IPS-11a (cell line): ENCODE measurements at regions not wholly inside any gene's neighbourhood (a gene's known extent, or its start where the extent isn't known, plus 50 kb on each side); places are given as distances from the start of the nearest gene placed in this dataset.

Source experiments
- H3K4me3 ChIP-seq: one replicate; pipeline ENCODE4 v1.5.1; 2013; ENCODE audit warnings: low read depth, low read length, control low read depth

DNA sequence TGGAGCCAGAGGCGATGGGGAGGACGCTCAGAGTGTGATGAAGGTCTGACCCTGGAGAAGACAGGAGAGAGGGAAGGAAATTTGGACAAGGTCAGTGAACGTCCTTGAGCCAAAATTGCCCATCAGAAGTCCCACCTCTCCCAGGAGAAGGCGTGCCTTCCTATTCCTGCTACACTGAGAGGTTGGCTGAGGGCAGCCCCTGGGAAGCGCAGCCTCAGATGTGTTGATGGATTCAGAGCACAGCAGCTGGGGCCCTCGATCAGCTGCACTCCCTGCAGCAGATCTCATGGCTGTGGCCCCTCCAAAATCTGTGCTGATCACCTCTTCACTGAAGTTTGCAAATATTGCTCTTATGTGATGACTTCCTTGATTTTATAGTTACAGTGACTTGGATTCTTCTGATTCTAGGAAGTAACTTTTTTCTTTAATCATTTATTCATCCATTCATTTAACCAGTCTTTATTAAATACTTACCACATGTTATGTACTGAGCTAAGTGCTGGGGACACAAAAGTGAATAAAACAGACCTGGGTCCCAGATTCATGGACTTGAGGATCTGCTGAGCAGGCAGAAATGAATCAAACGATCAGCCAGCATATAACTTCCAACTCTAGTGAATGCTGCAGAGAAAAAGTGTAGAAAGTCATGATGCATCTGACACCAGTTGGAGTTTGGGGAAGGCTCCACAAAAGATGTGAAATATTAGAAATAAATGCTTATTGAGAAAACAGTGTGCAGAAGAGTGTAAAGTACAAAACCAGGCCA, 69.6 kb upstream of the ARMC2 start:
- no peak overlapping the region for H3K4me3 ChIP-seq

DNA sequence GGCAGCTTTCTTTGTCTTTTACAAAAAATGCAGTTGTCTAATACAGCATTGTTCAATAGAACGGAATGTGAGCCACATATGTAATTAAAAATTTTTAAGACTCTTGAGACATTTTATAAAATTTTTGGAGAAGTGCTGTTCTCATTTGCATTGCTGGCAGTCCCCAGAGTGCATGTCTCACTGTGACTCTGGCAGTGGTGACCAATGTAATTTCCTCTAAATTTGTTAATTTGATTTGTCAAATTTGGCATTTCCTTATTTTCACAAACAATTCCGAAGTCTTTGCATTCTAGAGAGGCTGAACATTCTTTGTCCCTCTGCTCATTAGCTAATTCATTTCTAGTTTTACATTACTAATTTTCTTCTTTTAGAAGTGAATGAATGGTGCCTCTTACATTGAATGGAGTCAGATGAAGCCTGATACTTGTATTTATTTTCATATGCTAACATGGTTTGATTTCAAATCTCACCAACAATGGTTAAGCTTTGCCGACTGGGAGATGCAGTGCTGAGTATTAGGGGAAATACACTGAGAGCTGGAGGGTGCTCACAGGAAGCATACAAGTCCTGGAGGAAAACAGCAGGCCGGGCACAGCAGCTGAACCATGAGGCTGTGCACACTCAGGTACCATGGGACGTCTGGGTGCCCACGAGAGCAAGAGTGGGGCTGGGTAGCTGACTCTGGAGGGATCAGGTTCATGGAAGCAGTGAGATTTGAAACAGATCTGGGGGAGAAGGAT, 68.5 kb upstream of the ARMC2 start:
- H3K4me3 ChIP-seq: no peak overlapping the region

DNA sequence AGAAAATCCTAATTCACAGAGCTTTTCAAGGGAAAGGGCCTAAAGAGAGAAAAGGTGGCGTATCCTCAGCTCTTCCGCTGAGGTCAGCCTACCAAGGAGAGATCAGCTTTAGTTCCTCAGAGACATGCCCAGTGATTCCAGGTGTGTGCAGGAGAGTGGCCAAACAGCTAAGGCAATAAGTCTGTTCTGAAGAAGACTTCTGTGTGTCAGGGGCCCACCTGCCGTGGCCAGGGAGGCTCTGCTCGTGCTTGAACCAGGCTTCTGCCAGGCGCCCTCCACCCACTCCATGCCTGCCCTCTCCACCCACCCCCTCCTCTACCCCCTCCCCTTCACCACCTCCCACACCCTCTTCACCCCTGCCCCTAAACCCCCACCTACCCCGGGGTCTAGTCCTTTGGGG, 67.4 kb upstream of the ARMC2 start:
- H3K4me3 ChIP-seq: no peak overlapping the region

DNA sequence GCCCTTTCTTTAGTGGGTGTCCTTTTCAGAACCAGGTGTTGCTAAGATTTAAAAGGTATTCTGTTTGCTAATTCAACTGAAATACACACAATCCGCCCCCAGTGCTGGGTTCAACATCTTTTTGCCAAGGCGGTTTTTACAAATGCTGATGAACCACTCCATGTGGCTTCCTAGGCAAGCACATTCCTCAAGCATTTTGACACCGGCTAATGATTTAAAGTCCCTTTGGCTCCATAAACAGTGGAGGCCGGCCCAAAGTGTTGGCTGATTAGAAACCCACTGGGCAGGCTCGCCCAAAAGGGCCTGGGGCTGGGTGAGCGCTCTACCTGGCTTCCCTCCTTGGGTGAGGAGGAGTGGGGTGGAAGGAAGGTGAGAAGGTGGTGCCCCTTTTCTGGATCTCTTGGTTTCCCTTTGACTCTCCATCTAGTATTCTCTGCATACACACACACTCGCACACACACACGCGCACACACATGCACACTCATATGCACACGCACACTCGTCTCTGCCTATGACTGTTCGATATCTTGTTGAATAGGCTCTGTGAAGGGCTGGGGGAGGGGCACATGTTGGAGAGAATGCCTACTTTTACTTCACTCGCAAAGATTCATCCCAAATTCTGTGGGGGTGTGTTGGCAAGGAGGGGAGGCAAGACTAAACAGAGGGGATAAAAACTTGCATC, 66.7 kb upstream of the ARMC2 start:
- H3K4me3 ChIP-seq: peak overlapping the region; percentile 13

DNA sequence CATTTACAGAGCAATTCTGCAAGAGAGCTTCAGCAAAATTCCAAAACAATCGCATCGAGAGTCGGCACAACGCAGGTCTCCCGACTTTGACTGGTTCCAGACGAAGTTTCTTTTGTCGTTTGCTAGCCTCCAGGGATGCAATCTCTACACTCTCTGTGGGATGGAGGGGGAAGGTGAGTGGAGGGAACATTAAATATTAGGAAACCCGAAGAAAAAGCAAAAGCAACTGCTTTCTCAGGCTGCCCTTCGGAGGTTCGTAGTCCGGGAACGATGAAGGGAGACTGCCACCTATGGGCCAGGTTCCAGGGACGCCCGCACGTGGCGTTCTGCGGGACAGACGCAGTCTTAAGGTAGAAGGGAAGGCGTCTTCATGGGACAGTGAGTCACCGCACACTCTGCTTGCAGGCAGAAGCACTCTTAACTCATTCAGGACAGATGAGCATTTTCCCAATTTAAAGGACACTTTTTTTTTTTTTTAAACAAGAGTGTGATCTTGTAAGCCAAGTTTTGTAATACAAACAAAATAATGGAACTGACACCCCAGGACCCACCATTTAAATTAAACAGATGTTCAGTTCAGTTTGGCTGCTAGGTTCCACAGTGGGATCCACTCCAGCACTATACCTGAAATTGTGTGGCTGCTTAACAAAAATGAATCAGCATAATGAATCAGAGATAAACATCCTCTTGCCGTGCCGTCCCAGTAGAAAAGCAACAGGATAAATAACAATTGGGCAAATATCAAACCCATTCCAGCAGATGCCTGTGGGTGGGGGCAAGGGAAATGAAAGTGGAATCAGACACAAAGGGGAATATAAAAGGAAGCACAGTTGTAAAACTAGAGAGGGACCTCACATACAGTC, 65.8 kb upstream of the ARMC2 start:
- peak overlapping the region; percentile 13 for H3K4me3 ChIP-seq

DNA sequence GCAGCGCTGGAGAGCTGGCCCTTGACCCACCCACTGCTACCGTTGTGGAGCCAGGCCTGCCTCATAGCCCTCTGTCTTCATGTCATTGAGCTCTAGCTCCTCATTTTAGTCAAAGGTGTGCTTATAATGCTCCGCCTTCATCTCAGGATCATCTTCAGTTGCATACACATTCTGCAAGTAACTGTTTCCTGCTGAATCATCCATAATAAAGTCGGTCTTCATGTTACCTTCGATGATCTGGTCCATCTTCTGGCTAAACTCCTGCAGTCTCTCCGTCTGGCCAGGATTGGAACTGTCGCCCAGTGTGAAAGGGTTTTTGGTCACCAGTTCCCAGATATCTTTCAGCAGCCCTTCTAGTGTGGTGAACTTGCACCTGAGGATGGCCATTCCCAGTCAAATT, 62.6 kb upstream of the ARMC2 start:
- H3K4me3 ChIP-seq: no peak overlapping the region

DNA sequence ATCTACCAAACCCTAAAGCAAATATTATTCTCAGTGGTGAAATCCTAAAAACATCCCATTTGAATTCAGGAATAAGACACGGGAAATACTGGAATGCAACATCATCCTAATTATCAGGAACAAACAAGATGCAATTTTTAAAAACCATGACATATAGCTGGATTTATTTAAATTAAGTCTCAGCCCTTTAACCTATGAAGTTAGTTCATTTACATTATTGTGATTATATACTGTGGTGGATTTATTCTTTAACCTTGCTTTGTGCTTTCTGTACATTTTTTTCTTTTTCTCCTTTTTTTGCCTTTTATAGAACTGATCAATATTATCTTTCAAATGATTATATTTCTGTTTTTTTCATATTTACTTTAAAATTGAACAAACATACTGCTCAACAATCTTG, 59.8 kb upstream of the ARMC2 start:
- H3K4me3 ChIP-seq: no peak overlapping the region

DNA sequence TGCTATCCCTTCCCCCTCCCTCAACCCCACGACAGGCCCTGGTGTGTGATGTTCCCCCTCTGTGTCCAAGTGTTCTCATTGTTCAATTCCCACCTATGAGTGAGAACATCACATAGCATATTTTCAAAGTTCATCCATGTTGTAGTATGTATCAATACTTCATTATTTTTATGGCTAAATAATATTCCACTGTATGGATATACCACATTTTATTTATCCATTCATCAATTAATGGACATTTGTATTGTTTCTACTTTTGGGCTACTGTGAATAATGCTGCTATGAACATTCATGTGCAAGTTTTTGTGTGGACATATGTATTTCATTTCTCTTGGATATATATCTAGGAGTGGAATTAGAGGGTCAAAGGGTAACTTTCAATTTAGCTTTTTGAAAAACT, 58.7 kb upstream of the ARMC2 start:
- H3K4me3 ChIP-seq: no peak overlapping the region

DNA sequence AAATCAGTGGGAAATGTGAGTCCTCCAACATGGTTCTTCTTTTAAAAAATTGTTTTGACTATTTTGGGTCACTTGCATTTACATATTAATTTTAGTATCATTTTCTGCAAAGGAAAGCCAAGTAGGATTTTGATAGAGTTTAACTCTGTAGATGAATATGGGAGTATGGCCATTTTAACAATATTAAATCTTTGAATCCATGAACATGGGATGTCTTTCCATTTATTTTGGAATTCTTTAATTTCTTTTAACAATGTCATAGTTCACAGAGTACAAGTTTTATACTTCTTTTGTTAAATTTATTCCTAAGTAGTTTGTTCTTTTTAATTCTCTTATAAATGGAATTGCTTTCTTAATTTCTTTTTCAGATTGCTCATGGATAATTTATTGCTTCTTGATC, 56.5 kb upstream of the ARMC2 start:
- no peak overlapping the region for H3K4me3 ChIP-seq

DNA sequence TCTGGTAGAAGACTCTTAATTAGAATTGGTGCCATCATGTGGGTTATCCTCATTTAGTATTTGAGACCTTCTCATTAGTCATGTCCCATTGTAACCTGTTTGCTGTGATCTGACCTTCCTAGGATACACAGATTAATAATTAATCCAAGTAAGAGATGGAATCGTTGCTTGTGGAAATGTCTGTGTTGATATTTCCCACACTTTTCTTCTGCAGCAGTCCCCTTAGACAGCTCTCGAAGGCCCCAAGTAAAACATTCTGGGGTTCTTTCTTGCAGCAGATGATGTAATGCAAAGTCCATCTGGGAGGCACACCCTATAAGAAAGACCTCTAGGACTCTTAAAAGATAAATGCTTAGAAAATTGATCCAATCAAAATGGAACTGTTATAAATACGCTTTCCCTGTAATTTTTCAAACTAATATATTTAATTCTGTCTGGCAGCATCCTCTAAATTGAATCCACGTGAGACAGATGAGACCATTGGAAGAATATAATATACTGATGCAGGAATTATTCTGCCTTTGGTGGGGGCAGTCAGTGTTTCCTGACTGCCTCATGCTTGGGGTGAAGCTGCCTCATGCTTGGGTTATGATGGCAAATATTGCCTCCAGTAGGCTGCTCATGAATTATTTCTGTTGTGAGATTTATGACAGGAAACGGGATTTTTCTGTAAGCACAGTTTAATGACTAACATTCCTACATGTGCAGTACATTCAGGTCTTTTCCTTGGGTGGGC, 54.5 kb upstream of the ARMC2 start:
- H3K4me3 ChIP-seq: no peak overlapping the region

DNA sequence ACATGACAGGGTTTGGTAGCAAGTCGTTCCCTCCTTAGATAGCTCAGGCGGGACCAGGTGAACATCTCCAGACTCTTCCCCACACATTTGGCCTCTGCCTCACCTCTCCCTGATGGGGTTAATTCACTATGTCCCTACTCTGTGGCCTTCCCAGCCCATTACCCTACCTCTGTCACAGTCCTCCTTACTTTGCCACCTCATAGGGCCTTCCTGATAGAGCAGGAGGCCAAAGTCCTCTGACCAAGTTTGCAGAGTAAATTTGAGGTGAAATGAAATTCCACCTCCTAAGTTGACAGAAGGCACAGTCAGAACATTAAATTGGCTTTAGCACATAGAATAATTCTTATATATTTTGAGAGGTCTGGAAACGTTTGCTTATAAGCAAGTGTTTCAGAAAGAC, 53.1 kb upstream of the ARMC2 start:
- no peak overlapping the region for H3K4me3 ChIP-seq

DNA sequence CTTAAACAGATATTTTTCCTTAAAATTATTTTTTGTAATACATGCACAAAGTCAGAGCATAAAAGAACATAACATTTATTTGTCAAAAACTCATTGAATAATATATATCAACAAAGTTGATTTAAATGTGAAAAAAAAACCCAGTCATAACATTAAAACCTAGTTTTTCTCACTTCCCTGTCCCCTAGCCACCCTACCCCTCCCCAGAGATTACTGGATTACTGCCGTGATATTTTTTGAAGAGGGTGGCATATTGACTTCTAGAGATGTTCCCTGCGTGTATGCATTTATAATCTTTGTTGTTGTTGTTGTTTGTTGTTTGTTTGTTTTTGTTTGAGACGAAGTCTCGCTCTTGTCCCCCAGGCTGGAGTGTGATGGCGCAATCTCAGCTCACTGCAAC, 52.4 kb upstream of the ARMC2 start:
- H3K4me3 ChIP-seq: no peak overlapping the region

DNA sequence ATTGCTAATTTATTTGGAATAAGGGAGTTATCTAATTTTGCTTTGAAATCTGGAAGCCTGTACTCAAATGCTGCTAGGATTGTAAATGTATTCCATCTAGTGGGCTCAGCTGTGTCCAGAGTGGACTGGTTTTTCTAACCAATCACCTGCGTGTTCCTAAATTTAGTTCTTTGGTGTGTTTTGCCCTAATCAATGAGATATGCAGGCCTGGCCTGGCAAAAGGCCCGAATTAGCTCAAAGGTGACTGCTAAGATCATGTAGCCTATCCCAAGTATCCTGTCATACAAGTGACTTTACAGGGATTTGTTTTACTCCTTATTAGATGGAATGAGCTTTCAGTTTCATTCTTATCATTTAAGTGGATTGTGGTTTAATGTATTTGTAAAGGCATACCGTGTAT, 51.3 kb upstream of the ARMC2 start:
- H3K4me3 ChIP-seq: no peak overlapping the region

DNA sequence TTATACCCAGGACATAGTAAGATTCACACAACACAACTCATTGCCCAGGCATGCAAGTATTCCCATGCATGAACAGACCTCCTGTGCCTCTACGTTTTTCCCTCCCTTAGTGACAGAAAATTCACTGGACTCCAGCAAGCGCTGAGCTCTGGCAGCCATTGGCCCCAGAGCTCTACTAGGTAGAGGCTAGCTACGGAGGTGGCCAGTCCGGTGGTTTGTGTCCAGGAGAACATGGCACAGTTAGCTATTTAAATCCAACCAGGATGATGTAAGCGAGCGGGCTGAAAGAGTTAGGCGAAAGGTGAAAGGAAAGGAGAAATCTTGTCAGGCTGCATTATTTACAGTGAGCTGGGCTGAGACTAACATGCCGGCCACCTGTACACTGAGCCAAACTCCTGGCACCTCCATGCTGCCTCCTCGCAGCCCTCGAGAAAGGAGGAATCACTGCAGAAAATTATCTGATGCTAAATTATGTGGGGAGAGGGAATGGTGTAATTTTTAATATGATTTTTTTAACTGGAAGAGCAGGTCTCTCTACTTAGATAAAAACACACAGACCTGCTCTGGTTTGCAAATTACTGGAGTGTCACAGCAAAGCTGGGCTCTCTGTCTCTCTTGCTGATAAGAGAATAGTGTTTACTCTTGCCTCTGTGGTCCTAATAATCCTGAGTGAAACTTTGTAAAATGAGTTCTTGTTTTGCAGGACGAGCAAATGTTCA, 50.1 kb upstream of the ARMC2 start:
- H3K4me3 ChIP-seq: no peak overlapping the region
